DMS114 treated with DMSO at 0.1 percent for 48 hours (cell line): ENCODE measurements at regions not wholly inside any gene's neighbourhood (a gene's known extent, or its start where the extent isn't known, plus 50 kb on each side); places are given as distances from the start of the nearest gene placed in this dataset.

Experiments
- DNase-seq: peaks from one replicate; lab custom pipeline; 2025; ENCODE audit not compliant: unreplicated experiment; lab: John Stamatoyannopoulos, UW

DNA sequence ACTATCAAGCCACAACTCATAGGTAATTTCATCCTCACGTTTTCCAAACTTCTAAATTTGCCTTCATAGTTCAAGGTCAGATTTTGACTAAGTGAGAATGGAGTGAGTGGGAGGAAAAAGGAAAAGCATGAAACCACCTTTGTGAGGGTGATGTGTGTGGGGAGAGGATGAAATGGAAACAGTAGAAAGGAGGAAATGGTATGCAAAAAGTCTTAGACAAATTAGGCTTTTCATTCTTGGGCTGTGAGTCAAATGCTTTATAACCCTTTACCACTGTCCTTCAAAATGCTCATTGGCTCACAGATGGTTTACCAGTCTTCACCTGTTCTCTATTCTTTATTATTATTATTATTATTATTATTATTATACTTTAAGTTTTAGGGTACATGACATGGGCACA lies 127.2 kb downstream of the RAP2A start:
- DNase-seq = no peak

GRCh38 chr13:97562962-97563361 lies 129.0 kb downstream of the RAP2A start:
- no peak for DNase-seq

GRCh38 chr13:97564956-97565355 lies 131.0 kb downstream of the RAP2A start:
- DNase-seq = no peak

DNA sequence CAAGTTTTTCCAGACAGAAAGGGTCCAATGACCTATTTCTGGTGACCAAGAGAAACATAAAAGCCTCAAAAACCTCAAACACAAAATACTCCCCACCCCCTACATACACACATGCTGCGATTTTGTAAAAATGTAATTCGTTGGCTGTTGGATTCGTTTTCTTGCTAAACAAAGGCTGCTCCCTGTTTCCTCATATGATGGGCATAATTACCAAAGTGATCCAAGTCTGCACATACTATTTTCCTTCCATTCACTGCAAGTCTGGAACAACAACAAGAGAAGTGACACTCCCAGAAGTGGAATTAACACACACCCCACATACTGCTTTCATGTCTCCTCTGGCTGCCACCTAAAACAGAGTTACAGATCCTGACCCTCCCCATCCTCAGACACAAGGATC lies 131.9 kb downstream of the RAP2A start:
- no peak for DNase-seq

DNA sequence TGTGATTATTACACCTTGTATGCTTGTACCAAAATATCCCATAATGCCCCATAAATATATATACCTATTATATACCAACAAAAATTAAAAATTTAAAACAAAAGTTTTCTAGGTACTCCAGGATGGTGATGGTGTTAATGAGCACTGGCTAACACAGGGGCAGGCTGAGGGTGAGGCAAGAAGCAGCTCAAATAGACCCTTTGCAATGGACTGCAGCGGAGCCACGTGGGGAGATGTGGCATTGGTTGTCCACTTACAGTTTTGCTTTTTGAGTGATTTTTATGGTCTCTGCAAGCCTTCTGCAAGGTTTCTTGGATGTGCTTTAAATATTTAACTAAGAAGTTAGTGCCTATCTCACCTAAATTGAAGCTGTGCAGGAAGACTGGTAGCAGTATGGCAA lies 132.9 kb downstream of the RAP2A start:
- DNase-seq = no peak

GRCh38 chr13:97567510-97568243 lies 133.7 kb downstream of the RAP2A start:
- DNase-seq = no peak

GRCh38 chr13:97568850-97569249 lies 134.9 kb downstream of the RAP2A start:
- no peak for DNase-seq

- no peak for DNase-seq
Observed at GRCh38 chr13:97569841-97570240, 135.9 kb downstream of the RAP2A start.

GRCh38 chr13:97570442-97570841 lies 136.5 kb downstream of the RAP2A start:
- no peak for DNase-seq

DNA sequence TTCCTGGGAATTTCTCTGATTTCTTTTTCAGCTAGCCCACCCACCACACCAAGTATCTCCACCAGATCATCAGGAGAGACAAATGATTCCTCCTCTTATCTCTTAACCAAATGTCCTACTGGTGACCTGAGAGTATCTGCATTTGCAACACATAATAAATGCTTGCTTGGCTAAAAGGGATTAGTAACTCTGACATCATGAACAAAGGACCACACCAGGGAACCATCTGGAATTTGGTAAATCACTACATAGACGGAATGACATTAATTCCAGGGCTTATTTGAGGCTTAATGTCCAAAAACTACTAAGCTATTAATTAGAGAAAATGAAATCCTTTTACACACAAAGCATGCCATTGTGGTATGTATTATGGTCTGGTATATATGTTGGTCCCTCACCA lies 139.0 kb downstream of the RAP2A start:
- DNase-seq = no peak

DNA sequence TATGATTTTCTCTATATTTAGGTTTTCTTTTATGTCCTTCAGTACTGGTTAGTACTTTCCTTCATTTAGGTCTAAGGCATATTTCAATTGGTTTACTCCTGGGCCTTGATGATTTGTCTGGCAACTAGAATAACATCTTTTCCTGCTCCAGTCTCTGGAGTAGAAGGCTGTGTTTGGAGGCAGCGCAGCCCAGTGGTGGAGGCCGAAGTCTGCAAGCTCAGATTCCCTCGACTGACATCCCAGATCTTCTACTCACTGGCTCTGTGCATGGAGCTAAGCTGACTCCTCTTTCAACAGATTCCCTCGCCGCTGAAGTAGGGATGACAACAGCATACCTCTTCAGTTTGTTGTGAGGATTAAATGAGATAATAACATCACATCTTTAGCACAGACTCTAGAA lies 141.0 kb downstream of the RAP2A start:
- DNase-seq = no peak

GRCh38 chr13:97577026-97577425 lies 143.1 kb downstream of the RAP2A start:
- no peak for DNase-seq

DNA sequence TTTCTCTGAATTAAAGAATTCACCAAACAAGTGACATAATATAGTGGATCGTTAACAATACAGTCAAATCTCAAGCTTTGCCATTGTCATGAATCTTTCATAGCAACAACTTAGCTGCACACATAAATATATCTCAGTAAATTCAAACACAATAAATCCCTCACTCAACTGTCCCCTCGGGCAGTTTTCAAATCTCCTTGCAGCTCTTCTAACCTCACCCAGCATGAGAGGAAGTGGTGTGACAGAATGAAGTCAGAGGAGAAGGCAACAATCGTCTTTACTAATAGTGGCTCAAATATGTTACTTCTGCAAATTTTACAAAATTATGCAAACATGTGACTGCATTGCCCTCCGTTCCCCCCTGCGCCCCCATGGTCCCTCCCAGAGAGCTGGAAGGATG lies 148.2 kb downstream of the RAP2A start:
- DNase-seq = no peak

- DNase-seq = no peak
Observed at GRCh38 chr13:97583907-97584497, 150.0 kb downstream of the RAP2A start.

DNA sequence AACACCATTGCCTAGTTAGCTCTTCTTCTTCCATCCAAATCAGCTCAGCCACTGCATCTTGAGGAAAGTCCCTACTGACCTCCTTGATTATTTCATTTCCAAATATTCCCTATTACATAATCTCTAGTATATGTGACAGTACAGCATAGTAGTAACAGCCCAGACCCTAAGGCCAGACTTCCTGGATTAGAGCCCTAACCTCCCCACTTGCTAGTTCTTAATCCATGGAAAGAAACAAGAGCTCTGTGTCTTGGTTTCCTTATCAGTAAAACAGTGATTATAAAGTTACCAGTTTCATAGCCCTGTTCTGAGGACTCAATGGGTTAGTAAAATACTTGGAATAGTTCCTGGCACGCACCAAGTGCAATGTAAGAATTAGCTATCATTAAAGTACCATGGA lies 153.0 kb downstream of the RAP2A start:
- no peak for DNase-seq

DNA sequence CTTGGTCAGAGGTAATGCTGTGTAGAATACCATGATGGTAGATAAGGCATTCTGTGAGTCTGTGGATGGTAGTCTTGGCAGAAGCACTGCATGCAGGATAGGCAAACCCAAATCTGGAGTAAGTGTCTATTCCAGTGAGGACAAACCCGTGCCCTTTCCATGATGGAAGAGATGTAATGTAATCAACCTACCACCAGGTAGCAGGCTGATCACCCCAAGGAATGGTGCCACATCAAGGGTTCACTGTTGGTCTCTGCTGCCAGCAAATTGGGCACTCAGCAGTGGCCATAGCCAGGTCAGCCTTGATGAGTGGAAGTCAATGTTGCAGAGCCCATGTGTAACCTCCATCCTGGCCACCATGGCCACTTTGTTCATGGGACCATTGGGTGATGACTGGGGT lies 155.0 kb downstream of the RAP2A start:
- DNase-seq = no peak

DNA sequence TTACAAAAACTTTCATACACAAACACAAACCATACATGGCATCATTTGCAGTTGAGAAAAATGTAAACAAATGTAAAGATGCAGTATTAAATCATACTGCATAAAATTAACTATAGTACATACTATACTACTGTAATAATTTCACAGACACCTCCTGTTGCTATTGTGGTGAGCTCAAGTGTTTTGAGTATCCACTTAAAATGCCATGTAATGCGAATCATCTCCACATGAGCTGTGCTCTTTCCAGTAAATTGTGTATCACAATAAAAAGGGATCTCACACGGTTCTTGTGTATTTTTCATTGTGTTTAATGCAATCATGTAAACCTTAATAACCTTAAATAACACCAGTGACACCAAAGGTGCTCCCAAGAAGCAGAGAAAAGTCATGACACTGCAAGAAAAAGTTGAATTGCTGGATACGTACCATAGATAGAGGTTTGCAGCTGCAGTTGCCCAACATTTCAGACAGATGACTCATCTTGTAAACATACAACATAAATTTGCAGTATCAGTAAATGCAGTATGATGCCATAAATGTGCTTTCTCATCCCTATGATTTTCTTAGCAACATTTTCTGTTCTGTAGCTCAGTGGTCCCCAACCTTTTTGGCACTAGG lies 166.6 kb downstream of the RAP2A start:
- no peak for DNase-seq

GRCh38 chr13:97615266-97615665 lies 181.3 kb downstream of the RAP2A start:
- DNase-seq = no peak

- DNase-seq = no peak
Observed at GRCh38 chr13:97616385-97616784, 182.4 kb downstream of the RAP2A start.

DNA sequence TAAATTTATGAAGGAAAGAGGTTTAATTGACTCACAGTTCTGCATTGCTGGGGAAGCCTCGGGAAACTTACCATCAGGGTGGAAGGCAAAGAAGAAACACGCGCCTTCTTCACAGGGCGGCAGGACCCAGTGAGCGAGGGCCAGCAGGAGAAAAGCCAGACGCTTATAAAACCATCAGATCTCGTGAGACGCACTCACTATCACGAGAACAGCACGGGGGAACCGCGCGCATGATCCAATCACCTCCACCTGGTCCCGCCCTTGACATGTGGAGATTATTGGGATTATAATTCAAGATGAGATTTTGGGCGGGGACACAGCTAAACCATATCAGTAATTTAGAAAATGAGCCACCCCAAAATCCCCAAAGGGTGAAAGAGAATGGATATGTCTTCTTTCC lies 187.1 kb downstream of the RAP2A start:
- no peak for DNase-seq

DNA sequence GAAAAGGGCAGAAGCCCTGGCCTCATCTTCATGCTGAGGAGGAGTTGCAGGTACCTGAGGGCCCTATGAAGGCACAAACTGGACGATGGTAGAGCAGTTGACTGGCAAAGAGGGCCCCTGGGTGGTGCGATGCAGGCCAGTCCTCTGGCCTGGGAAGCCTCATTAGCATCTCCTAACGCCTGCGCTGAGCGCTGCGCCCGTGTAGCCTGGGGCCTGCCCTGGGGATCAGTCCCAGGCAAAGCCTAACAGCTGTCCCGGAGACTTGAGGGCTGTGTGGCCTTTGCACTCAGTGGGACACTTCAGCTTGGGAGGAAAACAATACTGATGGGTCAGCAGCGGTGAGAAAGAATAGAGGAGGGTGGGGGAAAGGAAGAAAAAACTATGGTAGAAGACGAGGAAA lies 187.7 kb downstream of the RAP2A start:
- no peak for DNase-seq

- DNase-seq = no peak
Observed at GRCh38 chr13:97627566-97627965, 193.6 kb downstream of the RAP2A start.
